ENCODE measurements at regions not wholly inside any gene's neighbourhood (a gene's known extent, or its start where the extent isn't known, plus 50 kb on each side); places are given as distances from the start of the nearest gene placed in this dataset.
A peak's percentile ranks its signal among the peaks of the same experiment; 100 is the strongest.

DNA sequence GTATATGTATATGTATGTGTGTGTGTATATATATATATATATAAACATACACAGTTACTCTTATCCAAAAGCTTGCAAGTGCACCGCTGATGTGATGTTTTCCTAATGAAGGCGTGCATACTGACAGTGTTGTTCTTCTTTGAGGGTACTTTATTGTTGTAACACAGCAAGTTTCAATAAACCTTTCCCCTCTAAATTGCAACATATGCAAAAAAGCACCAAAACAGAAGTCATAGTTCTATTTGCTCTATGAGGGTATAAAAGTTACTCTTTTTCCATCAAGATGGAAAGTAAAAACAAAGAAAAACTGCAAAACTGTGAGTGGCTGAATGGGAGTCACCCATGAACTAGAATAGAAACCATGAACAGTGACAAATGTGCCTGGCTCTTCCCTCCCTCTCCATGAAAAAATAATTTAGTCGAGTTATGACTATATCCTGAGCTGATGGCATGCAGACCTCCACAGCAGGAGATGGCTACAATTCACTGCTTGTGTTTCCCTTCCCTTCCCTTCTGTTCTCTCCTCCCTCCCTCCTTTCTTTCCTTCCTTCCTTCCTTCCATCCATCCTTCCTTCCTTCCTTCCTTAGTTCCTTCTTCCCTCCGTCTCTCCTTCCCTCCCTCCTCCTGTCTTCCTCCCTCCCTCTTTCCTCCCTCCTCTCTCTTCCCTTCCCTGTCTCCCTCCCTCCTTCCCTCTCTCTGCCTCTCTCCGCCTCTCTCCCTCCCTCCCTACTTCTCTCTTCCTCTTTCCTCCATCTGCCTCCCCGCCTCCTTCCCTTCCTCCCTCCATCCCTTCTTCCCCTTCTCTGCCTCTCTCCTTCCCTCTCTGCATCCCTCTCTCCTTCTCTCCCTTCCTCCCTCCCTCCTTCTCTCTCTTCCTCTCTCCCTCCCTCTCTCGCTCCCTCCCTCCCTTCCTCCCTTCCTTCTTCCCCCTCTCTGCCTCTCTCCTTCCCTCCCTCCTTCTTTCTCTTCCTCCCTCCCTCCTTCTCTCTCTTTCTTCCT lies 220.7 kb upstream of the POU3F1 start:
- DNase-seq (ENCODE audit: low spot score) (no peak), ATAC-seq (no peak)
- H3K27me3 Mint-ChIP-seq (ENCODE audit: low read depth) = peaks cover 15% of the 10 kb centered on the region
- 0 out of 2 replicates have a peak, but pooled peaks cover 5% of the 10 kb centered on the region for H3K36me3 Mint-ChIP-seq
- H3K27ac Mint-ChIP-seq = no peak overlapping the region
- H3K4me3 Mint-ChIP-seq = no peak overlapping the region
- H3K4me1 Mint-ChIP-seq = peaks cover 70% of the 10 kb centered on the region
- TF ChIP-seq, protein P1, sequence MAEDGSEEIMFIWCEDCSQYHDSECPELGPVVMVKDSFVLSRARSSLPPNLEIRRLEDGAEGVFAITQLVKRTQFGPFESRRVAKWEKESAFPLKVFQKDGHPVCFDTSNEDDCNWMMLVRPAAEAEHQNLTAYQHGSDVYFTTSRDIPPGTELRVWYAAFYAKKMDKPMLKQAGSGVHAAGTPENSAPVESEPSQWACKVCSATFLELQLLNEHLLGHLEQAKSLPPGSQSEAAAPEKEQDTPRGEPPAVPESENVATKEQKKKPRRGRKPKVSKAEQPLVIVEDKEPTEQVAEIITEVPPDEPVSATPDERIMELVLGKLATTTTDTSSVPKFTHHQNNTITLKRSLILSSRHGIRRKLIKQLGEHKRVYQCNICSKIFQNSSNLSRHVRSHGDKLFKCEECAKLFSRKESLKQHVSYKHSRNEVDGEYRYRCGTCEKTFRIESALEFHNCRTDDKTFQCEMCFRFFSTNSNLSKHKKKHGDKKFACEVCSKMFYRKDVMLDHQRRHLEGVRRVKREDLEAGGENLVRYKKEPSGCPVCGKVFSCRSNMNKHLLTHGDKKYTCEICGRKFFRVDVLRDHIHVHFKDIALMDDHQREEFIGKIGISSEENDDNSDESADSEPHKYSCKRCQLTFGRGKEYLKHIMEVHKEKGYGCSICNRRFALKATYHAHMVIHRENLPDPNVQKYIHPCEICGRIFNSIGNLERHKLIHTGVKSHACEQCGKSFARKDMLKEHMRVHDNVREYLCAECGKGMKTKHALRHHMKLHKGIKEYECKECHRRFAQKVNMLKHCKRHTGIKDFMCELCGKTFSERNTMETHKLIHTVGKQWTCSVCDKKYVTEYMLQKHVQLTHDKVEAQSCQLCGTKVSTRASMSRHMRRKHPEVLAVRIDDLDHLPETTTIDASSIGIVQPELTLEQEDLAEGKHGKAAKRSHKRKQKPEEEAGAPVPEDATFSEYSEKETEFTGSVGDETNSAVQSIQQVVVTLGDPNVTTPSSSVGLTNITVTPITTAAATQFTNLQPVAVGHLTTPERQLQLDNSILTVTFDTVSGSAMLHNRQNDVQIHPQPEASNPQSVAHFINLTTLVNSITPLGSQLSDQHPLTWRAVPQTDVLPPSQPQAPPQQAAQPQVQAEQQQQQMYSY (CRISPR knock-in tag; IDR thresholded peaks at IDR 0.05) = 0 out of 2 replicates have a peak, but pooled peaks have one; percentile 12
- TF ChIP-seq ZNF281 (CRISPR knock-in tag; IDR thresholded peaks at IDR 0.05) = no peak
- POLR2A ChIA-PET = no interaction called here
- CTCF ChIA-PET = interaction anchor here (1.0 to 1.7 kb wide), 2 partner anchors 19 to 235 kb away, joined by 3 to 5 read pairs; no protein-coding TSS in a partner anchor
- H3K9me3 Mint-ChIP-seq = no peaks in the 10 kb centered on the region

GRCh38 chr1:38266197-38266520 lies 219.6 kb upstream of the POU3F1 start:
- no peak for ATAC-seq
- H3K4me1 Mint-ChIP-seq = peaks cover 58% of the 10 kb centered on the region
- peaks cover 15% of the 10 kb centered on the region for H3K27me3 Mint-ChIP-seq (ENCODE audit: low read depth)
- ChIA-PET POLR2A (no interaction called here), CTCF (no interaction called here)
- no peak overlapping the region for H3K27ac Mint-ChIP-seq
- 0 out of 2 replicates have a peak, but pooled peaks cover 5% of the 10 kb centered on the region for H3K36me3 Mint-ChIP-seq
- no peak overlapping the region for H3K4me3 Mint-ChIP-seq
- H3K9me3 Mint-ChIP-seq = no peaks in the 10 kb centered on the region
- TF ChIP-seq CTCF (IDR thresholded peaks at IDR 0.05) (no peak), OVOL2 (CRISPR knock-in tag; IDR thresholded peaks at IDR 0.05; ENCODE audit: borderline replicate concordance) (no peak), PRRX2 (CRISPR knock-in tag; IDR thresholded peaks at IDR 0.05) (no peak), ZNF219 (CRISPR knock-in tag; IDR thresholded peaks at IDR 0.05; ENCODE audit: borderline replicate concordance) (no peak), FOXP1 (CRISPR knock-in tag; IDR thresholded peaks at IDR 0.05; ENCODE audit: borderline replicate concordance) (no peak), KAT7 (CRISPR knock-in tag; IDR thresholded peaks at IDR 0.05; ENCODE audit: borderline replicate concordance) (no peak), NFATC4 (CRISPR knock-in tag; IDR thresholded peaks at IDR 0.05) (no peak), ZNF396 (CRISPR knock-in tag; IDR thresholded peaks at IDR 0.05; ENCODE audit: borderline replicate concordance) (no peak), ZMAT4 (CRISPR knock-in tag; IDR thresholded peaks at IDR 0.05) (no peak), SP1 (CRISPR knock-in tag; conservative IDR thresholded peaks at IDR 0.05) (no peak), ESRRA (CRISPR knock-in tag; IDR thresholded peaks at IDR 0.05; ENCODE audit: borderline replicate concordance) (no peak), ZNF281 (CRISPR knock-in tag; IDR thresholded peaks at IDR 0.05) (no peak), NFE2L1 (CRISPR knock-in tag; IDR thresholded peaks at IDR 0.05) (no peak), E2F5 (CRISPR knock-in tag; IDR thresholded peaks at IDR 0.05) (no peak), IRF2 (CRISPR knock-in tag; IDR thresholded peaks at IDR 0.05; ENCODE audit: borderline replicate concordance, low read depth) (no peak), NR2C2 (CRISPR knock-in tag; IDR thresholded peaks at IDR 0.05) (no peak)
- no peak for DNase-seq (ENCODE audit: low spot score)

Data from WTC11 (cell line).